GM18909 (cell line): ENCODE measurements at regions not wholly inside any gene's neighbourhood (a gene's known extent, or its start where the extent isn't known, plus 50 kb on each side); places are given as distances from the start of the nearest gene placed in this dataset.

Experiments
- ATAC-seq: cut with Tn5 transposase; IDR thresholded peaks from one replicate; pipeline ENCODE4 v1.9.1; 2021; ENCODE audit warnings: mild to moderate bottlenecking; ENCODE audit not compliant: unreplicated experiment, poor library complexity

GRCh38 chr13:111511805-111512504 is 191.5 kb downstream of the TEX29 start:
- ATAC-seq = no peak

DNA sequence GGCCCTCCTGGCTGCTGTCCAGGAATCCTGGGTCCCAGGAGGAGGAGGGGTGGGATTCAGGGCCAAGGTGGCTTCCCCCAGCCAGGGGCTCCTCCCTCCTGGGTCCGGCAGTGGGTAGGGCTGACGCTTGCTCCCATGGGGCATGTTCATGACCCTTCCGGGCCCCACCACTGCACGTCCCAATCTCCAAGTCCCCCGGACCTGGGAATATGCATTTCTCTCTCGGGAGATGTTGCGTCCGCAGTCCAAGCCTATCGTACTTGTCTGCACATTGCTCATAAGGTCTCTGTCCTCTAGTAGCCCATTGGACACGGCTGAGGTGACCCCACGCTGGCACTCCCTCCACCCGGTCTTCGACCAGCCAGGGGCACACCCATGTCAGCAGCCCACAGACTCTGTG is 192.3 kb downstream of the TEX29 start:
- no peak for ATAC-seq

DNA sequence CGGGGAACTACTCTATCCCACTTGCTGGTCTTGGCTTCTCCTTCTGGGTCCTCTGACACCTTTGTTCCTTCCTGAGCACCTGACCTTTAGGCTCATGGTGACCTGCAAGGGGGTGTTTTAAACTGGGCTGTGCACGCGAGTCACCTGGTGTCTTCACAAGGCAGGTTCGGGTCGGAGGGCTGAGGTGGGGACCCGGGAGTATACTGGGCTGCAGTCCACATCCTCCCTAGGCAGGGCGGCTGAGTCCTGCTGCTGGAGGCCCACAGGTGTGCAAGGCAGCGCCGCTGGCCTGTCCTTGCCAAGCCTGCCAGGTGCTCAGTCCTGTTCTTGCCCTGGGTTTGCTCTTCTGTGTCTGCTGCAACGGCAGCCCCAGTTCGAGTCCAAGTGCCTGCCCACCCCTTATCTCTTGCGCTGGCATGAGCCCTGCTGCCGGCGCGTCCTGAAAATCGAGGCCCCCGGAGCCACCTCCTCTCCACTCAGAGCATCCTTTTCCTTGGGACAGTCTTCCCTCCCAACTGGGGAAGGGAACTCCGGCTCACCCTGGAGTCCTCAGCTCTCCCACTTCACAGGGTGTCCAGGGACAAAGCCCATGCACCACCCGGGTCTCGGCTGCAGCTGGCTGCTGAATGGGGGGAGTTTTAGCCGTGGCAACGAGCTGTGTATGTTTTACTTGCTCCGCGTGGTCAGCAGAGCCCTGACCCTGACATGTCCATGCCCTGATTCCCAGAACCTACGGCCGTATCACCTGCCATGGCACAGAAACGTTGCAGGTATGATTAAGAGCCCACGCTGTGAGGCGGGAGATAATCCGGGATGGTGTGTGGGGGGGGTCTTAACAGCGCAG is 193.5 kb downstream of the TEX29 start:
- no peak for ATAC-seq

DNA sequence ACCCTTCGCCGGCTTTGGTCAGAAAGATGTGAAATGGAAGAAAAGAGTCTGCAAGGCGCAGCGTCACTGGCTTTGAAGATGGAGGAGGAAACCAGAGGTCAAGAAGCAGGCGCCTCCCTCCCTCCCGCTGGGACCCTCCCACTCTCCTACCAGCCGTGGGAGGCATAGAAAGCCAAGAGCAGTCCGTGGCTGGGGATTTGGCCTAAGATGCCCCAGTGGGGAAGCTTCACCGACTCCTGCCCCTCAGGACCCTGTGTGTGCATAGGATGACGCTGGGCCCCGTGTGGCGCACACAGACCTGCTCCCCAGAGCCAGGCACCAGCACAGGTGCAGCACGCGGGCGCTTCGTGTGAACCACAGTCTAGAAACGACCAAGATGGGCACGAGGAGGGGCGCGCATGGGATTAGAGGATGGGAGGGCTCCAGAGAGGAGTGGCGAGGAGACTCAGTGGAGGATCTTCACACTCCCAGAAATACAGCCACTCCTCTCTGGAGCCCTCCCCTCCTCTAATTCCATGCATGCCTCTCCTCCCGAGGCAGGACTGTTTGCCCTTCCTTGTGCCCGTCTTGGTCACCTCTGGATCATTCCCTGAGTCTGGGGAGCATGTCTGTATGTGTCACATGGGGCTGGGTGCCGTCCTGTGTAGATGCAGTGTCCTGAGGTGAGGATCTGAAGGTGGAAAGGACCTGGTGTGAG is 194.3 kb downstream of the TEX29 start:
- no peak for ATAC-seq

GRCh38 chr13:111515307-111515617 is 194.8 kb downstream of the TEX29 start:
- ATAC-seq = no peak

DNA sequence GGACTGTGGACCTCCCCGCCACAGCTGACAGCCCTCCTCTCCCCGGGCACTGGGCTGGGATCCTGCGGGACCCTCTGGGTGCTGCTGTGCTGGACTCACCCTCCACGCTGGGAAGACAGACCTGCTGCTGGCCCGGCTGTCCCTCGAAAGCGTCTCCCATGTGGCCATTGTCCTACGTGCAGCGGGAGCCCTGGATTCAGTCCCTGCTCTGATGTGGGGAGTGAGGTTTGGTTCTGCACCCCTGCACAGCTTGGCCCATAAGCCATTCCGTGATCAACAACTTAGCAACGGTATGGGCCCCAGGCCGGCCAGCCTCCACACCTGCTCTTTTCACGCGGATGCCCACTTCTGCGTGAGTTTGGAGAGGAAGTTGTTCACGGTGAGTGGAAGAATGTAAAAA is 195.2 kb downstream of the TEX29 start:
- ATAC-seq = no peak

- ATAC-seq = no peak
Measured at GRCh38 chr13:111516712-111517640, 196.5 kb downstream of the TEX29 start.

GRCh38 chr13:111517641-111518010 is 197.2 kb downstream of the TEX29 start:
- ATAC-seq = no peak

GRCh38 chr13:111518161-111518792 is 197.8 kb downstream of the TEX29 start:
- ATAC-seq = no peak

- ATAC-seq = no peak
Measured at GRCh38 chr13:111519041-111519440, 198.6 kb downstream of the TEX29 start.

- no peak for ATAC-seq
Measured at GRCh38 chr13:111519490-111520170, 199.2 kb downstream of the TEX29 start.

DNA sequence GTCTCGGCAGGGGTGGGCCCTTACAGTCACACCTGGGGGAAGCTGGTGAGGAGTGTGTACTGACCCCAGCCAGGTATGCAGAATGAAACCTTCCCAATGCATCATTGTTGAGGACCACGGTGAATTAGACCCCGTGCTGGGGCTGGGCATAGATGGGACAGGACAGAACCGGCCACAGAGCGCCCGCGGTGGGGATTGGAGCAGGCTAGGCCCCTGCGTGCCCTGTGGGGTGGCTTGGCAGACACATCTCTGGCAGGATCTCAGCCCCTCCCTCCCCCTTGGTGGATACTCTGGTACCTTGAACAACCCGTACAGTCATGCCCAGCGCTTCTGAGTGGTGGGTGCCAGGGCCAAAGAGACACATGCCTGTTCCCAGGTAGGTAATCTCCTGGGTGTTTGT is 200.6 kb downstream of the TEX29 start:
- no peak for ATAC-seq

- ATAC-seq = no peak
Measured at GRCh38 chr13:111521691-111522229, 201.3 kb downstream of the TEX29 start.

GRCh38 chr13:111525320-111526118 is 205.1 kb downstream of the TEX29 start:
- ATAC-seq = no peak

- no peak for ATAC-seq
Measured at GRCh38 chr13:111526922-111527321, 206.5 kb downstream of the TEX29 start.

DNA sequence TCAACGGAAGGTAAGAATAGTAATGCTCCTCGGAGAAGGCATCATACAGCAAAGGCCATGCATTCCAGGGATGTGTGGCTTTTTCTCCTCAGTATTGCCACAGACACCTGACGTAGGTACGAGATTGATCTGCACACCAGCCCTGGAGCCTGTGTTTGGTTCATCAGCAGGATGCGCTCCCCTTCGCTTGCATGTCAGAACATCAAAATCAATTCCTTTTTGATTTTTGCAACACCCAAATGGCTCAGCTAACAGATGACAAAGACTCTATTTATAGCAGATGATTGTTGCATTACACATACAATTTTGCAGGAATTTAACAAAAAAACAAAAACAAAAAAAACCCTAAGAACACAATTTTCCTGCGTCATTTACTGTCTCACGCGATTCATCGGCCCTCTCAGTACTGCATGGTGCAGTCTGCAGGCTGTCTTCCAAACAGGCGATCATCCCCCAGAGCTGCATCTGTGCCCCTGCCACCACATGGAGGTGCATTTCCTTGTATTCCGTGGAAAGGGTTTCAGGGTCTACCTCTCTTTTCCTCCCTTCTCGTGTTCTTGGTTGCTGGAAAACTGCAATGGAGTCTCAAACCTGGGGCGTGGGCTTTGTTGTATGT is 207.3 kb downstream of the TEX29 start:
- no peak for ATAC-seq

DNA sequence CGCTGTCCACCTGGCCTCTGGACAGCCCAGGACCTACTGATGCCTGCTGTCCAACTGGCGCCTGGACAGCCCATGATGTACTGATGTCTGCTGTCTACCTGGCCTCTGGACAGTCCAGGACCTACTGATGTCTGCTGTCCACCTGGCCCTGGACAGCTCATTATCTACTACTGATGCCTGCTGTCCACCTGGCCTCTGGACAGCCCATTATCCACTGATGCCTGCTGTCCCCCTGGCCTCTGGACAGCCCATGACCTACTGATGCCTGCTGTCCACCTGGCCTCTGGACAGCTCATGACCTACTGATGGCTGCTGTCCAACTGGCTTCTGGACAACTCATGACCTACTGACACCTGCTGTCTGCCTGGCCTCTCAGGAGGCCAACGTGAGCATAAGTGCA is 208.1 kb downstream of the TEX29 start:
- ATAC-seq = no peak
